Neural cell (in vitro differentiated cells): ENCODE measurements at regions not wholly inside any gene's neighbourhood (a gene's known extent, or its start where the extent isn't known, plus 50 kb on each side); places are given as distances from the start of the nearest gene placed in this dataset.

ENCODE experiments used
- EP300 ChIP-seq: fragments of 450-650 bp; conservative IDR thresholded peaks from 2 replicates; pipeline ENCODE4 v1.6.1; 2014; ENCODE audit warnings: antibody characterized with exemption, mild to moderate bottlenecking, moderate library complexity; ENCODE audit not compliant: poor library complexity, severe bottlenecking
- EZH2 ChIP-seq: fragments of 200-600, 300-800 bp; shearing (Covaris generic), sonication (generic); IDR thresholded peaks from 2 replicates; pipeline ENCODE4 v1.6.1; 2014; ENCODE audit warnings: antibody characterized with exemption, low read length, borderline replicate concordance, mild to moderate bottlenecking; ENCODE audit not compliant: insufficient read depth, poor library complexity, severe bottlenecking
- MXI1 ChIP-seq: fragments of 450-650 bp; conservative IDR thresholded peaks from 2 replicates; pipeline ENCODE4 v1.6.1; 2014; ENCODE audit warnings: antibody characterized with exemption, mild to moderate bottlenecking; ENCODE audit not compliant: poor library complexity, severe bottlenecking
- POLR2AphosphoS5 ChIP-seq: IDR thresholded peaks from 2 replicates; pipeline ENCODE4 v1.6.1; 2012
- SMC3 ChIP-seq: fragments of 450-650 bp; conservative IDR thresholded peaks from 2 replicates; pipeline ENCODE4 v1.6.1; 2014; ENCODE audit warnings: antibody characterized with exemption, mild to moderate bottlenecking, moderate library complexity; ENCODE audit not compliant: poor library complexity
- TAF1 ChIP-seq: IDR thresholded peaks from 2 replicates; pipeline ENCODE4 v1.6.1; 2012; ENCODE audit warnings: low read depth
- TF ChIP-seq, protein P1 (sequence below): fragments of 450-650 bp; IDR thresholded peaks from 2 replicates; pipeline ENCODE4 v1.5.1; 2014; ENCODE audit warnings: antibody characterized with exemption, mild to moderate bottlenecking, moderate library complexity; ENCODE audit not compliant: poor library complexity, severe bottlenecking
- TF ChIP-seq, protein P2 (sequence below): IDR thresholded peaks from 2 replicates; pipeline ENCODE4 v1.6.1; 2012; ENCODE audit warnings: borderline replicate concordance

DNA sequence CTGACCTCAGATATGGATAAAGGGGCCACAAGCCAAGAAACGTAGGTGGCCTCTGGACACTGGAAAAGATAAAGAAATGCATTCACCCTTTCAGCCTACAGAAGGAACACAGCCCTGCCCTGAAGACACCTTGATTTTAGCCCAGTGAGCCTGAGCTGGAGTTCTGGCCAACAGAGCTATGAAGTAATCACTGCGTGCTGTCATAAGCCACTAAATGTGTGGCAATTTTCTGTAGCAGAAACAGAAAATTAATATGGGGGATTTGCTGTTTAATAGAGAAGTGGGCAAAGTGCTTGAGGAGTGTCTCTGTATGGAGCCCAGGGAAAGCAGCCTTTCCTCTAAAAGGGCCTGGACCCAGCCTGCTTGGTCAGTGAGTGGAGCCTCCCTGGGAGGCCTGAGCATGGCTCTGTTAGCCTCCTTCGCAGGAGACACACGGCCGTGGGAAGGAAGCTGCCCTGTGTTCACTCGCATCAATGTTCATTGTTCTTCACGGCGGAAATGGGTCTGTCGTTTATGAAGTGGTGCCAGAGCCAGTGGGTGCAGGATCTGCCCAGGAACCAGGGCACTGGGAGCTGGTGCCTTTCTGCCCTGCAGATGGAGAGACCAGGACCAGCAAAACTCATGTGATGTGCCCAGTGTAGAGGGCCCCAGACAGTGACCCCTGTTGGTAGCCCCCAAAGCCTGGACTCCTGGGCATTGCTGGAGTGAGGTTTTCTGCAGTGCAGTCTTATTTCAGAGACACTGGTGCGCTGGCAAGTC, 268.9 kb downstream of the NDUFA10 start:
- TF ChIP-seq, protein P1, sequence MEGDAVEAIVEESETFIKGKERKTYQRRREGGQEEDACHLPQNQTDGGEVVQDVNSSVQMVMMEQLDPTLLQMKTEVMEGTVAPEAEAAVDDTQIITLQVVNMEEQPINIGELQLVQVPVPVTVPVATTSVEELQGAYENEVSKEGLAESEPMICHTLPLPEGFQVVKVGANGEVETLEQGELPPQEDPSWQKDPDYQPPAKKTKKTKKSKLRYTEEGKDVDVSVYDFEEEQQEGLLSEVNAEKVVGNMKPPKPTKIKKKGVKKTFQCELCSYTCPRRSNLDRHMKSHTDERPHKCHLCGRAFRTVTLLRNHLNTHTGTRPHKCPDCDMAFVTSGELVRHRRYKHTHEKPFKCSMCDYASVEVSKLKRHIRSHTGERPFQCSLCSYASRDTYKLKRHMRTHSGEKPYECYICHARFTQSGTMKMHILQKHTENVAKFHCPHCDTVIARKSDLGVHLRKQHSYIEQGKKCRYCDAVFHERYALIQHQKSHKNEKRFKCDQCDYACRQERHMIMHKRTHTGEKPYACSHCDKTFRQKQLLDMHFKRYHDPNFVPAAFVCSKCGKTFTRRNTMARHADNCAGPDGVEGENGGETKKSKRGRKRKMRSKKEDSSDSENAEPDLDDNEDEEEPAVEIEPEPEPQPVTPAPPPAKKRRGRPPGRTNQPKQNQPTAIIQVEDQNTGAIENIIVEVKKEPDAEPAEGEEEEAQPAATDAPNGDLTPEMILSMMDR: no peak
- TF ChIP-seq TAF1: no peak
- no peak for TF ChIP-seq EZH2
- TF ChIP-seq POLR2AphosphoS5: no peak
- TF ChIP-seq, protein P2, sequence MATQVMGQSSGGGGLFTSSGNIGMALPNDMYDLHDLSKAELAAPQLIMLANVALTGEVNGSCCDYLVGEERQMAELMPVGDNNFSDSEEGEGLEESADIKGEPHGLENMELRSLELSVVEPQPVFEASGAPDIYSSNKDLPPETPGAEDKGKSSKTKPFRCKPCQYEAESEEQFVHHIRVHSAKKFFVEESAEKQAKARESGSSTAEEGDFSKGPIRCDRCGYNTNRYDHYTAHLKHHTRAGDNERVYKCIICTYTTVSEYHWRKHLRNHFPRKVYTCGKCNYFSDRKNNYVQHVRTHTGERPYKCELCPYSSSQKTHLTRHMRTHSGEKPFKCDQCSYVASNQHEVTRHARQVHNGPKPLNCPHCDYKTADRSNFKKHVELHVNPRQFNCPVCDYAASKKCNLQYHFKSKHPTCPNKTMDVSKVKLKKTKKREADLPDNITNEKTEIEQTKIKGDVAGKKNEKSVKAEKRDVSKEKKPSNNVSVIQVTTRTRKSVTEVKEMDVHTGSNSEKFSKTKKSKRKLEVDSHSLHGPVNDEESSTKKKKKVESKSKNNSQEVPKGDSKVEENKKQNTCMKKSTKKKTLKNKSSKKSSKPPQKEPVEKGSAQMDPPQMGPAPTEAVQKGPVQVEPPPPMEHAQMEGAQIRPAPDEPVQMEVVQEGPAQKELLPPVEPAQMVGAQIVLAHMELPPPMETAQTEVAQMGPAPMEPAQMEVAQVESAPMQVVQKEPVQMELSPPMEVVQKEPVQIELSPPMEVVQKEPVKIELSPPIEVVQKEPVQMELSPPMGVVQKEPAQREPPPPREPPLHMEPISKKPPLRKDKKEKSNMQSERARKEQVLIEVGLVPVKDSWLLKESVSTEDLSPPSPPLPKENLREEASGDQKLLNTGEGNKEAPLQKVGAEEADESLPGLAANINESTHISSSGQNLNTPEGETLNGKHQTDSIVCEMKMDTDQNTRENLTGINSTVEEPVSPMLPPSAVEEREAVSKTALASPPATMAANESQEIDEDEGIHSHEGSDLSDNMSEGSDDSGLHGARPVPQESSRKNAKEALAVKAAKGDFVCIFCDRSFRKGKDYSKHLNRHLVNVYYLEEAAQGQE: no peak
- TF ChIP-seq EP300: no peak
- no peak for TF ChIP-seq SMC3
- no peak for TF ChIP-seq MXI1
